BJ (cell line): ENCODE measurements at regions not wholly inside any gene's neighbourhood (a gene's known extent, or its start where the extent isn't known, plus 50 kb on each side); places are given as distances from the start of the nearest gene placed in this dataset.

Source experiments
- CTCF ChIA-PET: fragments of 350-600 bp; formaldehyde crosslinking; extraction: SDS; loops from one replicate; lab custom pipeline; 2021; ENCODE audit warnings: antibody characterized with exemption, inconsistent platforms; lab: Yijun Ruan, JAX
- POLR2A ChIA-PET: fragments of 300-600 bp; sonication (Branson Sonifier 250); formaldehyde crosslinking; extraction: SDS; loops from one replicate; lab custom pipeline; 2021; ENCODE audit warnings: antibody characterized with exemption; lab: Charles Lee
- DNase-seq: peaks from one replicate; pipeline ENCODE4 v3.0.0-alpha.2; 2011; ENCODE audit warnings: low read depth
- H3K27me3 ChIP-seq: 2 replicates; pipeline ENCODE4 v1.6.0; 2011; ENCODE audit warnings: low read length; ENCODE audit not compliant: control insufficient read depth, insufficient read depth
- H3K36me3 ChIP-seq: 2 replicates; pipeline ENCODE4 v1.5.1; 2011; ENCODE audit warnings: low read length; ENCODE audit not compliant: control insufficient read depth, insufficient read depth
- H3K4me3 ChIP-seq: 2 replicates; pipeline ENCODE4 v1.5.1; 2011; ENCODE audit warnings: low read depth, mild to moderate bottlenecking, control low read depth, low read length
- TF ChIP-seq, protein P1 (sequence below): IDR thresholded peaks from 2 replicates; pipeline ENCODE4 v1.5.1; 2011; ENCODE audit warnings: low read depth, mild to moderate bottlenecking, control low read depth, inconsistent platforms, low read length, moderate library complexity; ENCODE audit not compliant: insufficient read depth

DNA sequence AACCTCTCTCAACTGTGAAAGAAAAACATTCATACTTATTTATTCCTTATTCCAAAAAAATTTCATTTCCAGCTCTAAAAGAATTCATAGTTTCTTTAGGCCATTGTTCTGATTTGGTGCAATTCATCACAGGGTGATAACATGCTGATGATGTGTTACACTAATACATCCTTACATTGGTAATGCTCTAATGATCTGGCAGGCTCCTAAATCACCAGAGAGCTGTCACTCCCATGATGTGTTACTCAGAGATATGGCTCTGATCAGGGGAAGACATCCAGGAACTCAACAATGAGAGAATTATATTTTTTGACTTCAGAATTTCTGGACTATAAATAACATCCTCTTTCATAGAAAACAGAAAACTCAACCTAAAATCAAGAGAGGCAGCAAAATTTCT is 209.3 kb downstream of the CHD9NB start:
- TF ChIP-seq, protein P1, sequence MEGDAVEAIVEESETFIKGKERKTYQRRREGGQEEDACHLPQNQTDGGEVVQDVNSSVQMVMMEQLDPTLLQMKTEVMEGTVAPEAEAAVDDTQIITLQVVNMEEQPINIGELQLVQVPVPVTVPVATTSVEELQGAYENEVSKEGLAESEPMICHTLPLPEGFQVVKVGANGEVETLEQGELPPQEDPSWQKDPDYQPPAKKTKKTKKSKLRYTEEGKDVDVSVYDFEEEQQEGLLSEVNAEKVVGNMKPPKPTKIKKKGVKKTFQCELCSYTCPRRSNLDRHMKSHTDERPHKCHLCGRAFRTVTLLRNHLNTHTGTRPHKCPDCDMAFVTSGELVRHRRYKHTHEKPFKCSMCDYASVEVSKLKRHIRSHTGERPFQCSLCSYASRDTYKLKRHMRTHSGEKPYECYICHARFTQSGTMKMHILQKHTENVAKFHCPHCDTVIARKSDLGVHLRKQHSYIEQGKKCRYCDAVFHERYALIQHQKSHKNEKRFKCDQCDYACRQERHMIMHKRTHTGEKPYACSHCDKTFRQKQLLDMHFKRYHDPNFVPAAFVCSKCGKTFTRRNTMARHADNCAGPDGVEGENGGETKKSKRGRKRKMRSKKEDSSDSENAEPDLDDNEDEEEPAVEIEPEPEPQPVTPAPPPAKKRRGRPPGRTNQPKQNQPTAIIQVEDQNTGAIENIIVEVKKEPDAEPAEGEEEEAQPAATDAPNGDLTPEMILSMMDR: no peak
- POLR2A ChIA-PET: no interaction called here
- Histone ChIP-seq H3K4me3 (no peak overlapping the region), H3K27me3 (no peaks in the 10 kb centered on the region), H3K36me3 (no peaks in the 10 kb centered on the region)
- no peak for DNase-seq
- CTCF ChIA-PET: no interaction called here

- no peak for DNase-seq
- Histone ChIP-seq H3K4me3 (no peak overlapping the region), H3K27me3 (no peaks in the 10 kb centered on the region), H3K36me3 (no peaks in the 10 kb centered on the region)
- POLR2A ChIA-PET: no interaction called here
- CTCF ChIA-PET: no interaction called here
- TF ChIP-seq, protein P1: no peak
Observed at GRCh38 chr16:52837251-52837650, 215.4 kb downstream of the CHD9NB start.

DNA sequence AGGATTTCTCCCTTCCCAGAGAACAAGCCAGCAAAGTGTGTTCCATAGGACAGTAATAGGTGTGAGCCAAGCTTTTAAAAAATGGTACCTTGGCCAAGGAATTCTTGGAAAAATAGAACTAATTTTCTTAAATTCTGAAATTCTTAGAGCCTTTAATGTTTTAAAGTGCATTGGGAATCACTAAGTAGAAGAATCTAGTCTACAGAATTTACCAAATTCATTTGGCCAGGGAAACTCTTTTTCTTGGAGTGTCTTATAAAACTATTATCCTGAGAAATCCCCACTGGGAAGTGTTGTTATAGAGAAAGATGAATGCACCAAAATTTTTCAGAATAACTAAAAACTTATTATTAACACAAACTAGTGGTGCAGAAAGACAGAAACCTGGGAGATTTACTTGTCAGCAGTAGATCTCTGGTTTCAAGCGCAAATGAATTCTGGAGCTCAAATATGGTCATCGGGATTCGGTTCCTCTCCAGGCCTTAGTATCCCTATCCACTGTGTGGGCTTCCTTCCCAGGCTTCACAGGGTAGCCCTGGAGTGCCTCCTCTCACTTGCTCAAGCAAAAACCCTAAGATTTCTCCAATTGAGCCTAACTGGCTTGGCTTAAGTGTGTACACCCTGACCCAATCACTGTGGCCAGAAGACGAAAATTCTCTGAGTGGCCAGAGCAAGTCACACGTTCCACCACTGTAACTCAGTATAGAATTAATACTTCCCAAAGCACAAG is 217.8 kb downstream of the CHD9NB start:
- H3K4me3 ChIP-seq: no peak overlapping the region
- ChIA-PET POLR2A (no interaction called here), CTCF (no interaction called here)
- DNase-seq: no peak
- TF ChIP-seq, protein P1: no peak
- no peaks in the 10 kb centered on the region for H3K27me3 ChIP-seq
- no peaks in the 10 kb centered on the region for H3K36me3 ChIP-seq

- ChIA-PET POLR2A (no interaction called here), CTCF (no interaction called here)
- TF ChIP-seq, protein P1: no peak
- Histone ChIP-seq H3K4me3 (no peak overlapping the region), H3K36me3 (no peaks in the 10 kb centered on the region), H3K27me3 (no peaks in the 10 kb centered on the region)
- DNase-seq: no peak
Observed at GRCh38 chr16:52832771-52833170, 219.9 kb downstream of the CHD9NB start.

GRCh38 chr16:52827456-52827855 is 225.2 kb downstream of the CHD9NB start:
- no peak for DNase-seq
- ChIA-PET POLR2A (no interaction called here), CTCF (no interaction called here)
- TF ChIP-seq, protein P1: no peak
- Histone ChIP-seq H3K27me3 (no peaks in the 10 kb centered on the region), H3K4me3 (no peak overlapping the region), H3K36me3 (no peaks in the 10 kb centered on the region)
